Gastrocnemius medialis (tissue), 4 donors: ENCODE measurements at regions not wholly inside any gene's neighbourhood (a gene's known extent, or its start where the extent isn't known, plus 50 kb on each side); places are given as distances from the start of the nearest gene placed in this dataset.

Experiments used
- ATAC-seq, 2 donors: fragments of 150-250 bp; one replicate each; pipeline ENCODE4 v1.9.1; 2016
- DNase-seq, 2 donors: peaks; one replicate each; pipeline ENCODE4 v3.0.0-alpha.2; 2019
- H3K27ac ChIP-seq, 4 donors: fragments of 200-600 bp; sonication (generic); 1 replicate in 1 of 4; 2 replicates in 3 of 4; pipeline ENCODE4 v1.5.1; 2016 to 2018; ENCODE audit warnings: mild to moderate bottlenecking in 2 of 4, moderate library complexity in 1 of 4
- H3K27me3 ChIP-seq, 3 donors: fragments of 200-600 bp; sonication (generic) in 2 of 3; 1 replicate in 1 of 3; 2 replicates in 2 of 3; pipeline versions ENCODE4 v1.5.1 to v1.6.0; 2016 to 2019; ENCODE audit warnings: mild to moderate bottlenecking in 1 of 3, moderate library complexity in 1 of 3
- H3K36me3 ChIP-seq, 2 donors: fragments of 200-600 bp; sonication (generic) in 1 of 2; one replicate each; pipeline ENCODE4 v1.5.1; 2017 to 2018
- H3K4me1 ChIP-seq, 2 donors: fragments of 200-600 bp; sonication (generic) in 1 of 2; one replicate each; pipeline ENCODE4 v1.5.1; 2016 to 2017; ENCODE audit warnings: mild to moderate bottlenecking in 2 of 2
- H3K4me3 ChIP-seq, 4 donors: fragments of 200-600 bp; sonication (generic) in 3 of 4; 1 replicate in 1 of 4; 2 replicates in 3 of 4; pipeline ENCODE4 v1.5.1; 2016 to 2019; ENCODE audit warnings: mild to moderate bottlenecking in 2 of 4
- H3K9me3 ChIP-seq, 3 donors: fragments of 200-600 bp; sonication (generic) in 2 of 3; 1 replicate in 1 of 3; 2 replicates in 2 of 3; pipeline ENCODE4 v1.5.1; 2016 to 2019
- POLR2A ChIP-seq, 2 donors: fragments of 450-650 bp; IDR thresholded peaks; one replicate each; pipeline ENCODE4 v1.6.1; 2017; ENCODE audit warnings: antibody characterized with exemption in 2 of 2, mild to moderate bottlenecking in 2 of 2, moderate library complexity in 2 of 2
- in situ Hi-C, 4 donors: fragments of 200-750 bp; cut with MboI; loops; one replicate each; pipeline versions ENCODE4 v1.15.0 to v1.8.0; 2017; ENCODE audit warnings: low sequenced_read_pairs in 4 of 4
- intact Hi-C: fragments of 100-400 bp; cut with DNase I; formaldehyde crosslinking; loops from one replicate; pipeline ENCODE4 v1.15.1; 2023; ENCODE audit warnings: low total_unique reads
- TF ChIP-seq, protein P1 (sequence below), 5 experiments: fragments of 450-650 bp in 3 of 5; fragments of 200-600 bp in 2 of 5; sonication (generic) in 2 of 5; IDR thresholded peaks in 4 of 5; conservative IDR thresholded peaks in 1 of 5; 1 replicate in 4 of 5; 2 replicates in 1 of 5; pipeline ENCODE4 v1.5.1; 2016 to 2019; ENCODE audit warnings: antibody characterized with exemption in 5 of 5, mild to moderate bottlenecking in 3 of 5, moderate library complexity in 3 of 5

- in situ Hi-C loops (no loop called here), intact Hi-C loops (no loop called here)
- TF ChIP-seq, protein P1, sequence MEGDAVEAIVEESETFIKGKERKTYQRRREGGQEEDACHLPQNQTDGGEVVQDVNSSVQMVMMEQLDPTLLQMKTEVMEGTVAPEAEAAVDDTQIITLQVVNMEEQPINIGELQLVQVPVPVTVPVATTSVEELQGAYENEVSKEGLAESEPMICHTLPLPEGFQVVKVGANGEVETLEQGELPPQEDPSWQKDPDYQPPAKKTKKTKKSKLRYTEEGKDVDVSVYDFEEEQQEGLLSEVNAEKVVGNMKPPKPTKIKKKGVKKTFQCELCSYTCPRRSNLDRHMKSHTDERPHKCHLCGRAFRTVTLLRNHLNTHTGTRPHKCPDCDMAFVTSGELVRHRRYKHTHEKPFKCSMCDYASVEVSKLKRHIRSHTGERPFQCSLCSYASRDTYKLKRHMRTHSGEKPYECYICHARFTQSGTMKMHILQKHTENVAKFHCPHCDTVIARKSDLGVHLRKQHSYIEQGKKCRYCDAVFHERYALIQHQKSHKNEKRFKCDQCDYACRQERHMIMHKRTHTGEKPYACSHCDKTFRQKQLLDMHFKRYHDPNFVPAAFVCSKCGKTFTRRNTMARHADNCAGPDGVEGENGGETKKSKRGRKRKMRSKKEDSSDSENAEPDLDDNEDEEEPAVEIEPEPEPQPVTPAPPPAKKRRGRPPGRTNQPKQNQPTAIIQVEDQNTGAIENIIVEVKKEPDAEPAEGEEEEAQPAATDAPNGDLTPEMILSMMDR (IDR thresholded peaks at IDR 0.05 in 4 of 5, conservative IDR thresholded peaks at IDR 0.05 in 1 of 5): no peak
- TF ChIP-seq POLR2A (IDR thresholded peaks at IDR 0.05): no peak
- no peak overlapping the region for H3K27ac ChIP-seq
- H3K27me3 ChIP-seq: no peaks in the 10 kb centered on the region
- H3K36me3 ChIP-seq: no peaks in the 10 kb centered on the region
- no peak overlapping the region for H3K4me3 ChIP-seq
- no peak for DNase-seq
- H3K9me3 ChIP-seq: no peaks in the 10 kb centered on the region
- no peak for ATAC-seq
- no peaks in the 10 kb centered on the region for H3K4me1 ChIP-seq
Observed at GRCh38 chr5:146947181-146947941, 68.8 kb upstream of the PPP2R2B start.

DNA sequence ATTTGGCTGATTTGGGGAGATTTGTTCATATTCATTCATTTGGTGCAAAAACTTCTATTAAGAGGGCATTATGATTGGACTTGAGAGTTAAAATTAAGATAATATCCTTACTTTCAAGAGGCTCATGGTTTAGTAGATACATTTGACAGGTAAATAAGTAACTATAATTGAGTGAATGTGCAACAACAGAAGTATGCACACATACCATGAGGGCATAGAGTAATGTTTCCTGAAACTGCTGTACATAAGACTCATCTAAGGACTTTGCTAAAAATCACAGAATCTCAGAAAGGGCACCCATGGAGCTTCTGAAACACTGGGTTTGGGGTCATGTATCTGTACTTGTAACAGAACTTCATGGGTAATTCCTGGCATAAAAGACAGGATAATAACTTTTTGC lies 70.1 kb upstream of the PPP2R2B start:
- DNase-seq (no peak), ATAC-seq (no peak)
- intact Hi-C loops (no loop called here), in situ Hi-C loops (no loop called here)
- no peaks in the 10 kb centered on the region for H3K27me3 ChIP-seq
- H3K9me3 ChIP-seq: no peaks in the 10 kb centered on the region
- H3K4me3 ChIP-seq: no peak overlapping the region
- H3K27ac ChIP-seq: no peak overlapping the region
- TF ChIP-seq, protein P1 (IDR thresholded peaks at IDR 0.05 in 4 of 5, conservative IDR thresholded peaks at IDR 0.05 in 1 of 5): no peak
- no peak for TF ChIP-seq POLR2A (IDR thresholded peaks at IDR 0.05)
- H3K4me1 ChIP-seq: no peaks in the 10 kb centered on the region
- no peaks in the 10 kb centered on the region for H3K36me3 ChIP-seq

DNA sequence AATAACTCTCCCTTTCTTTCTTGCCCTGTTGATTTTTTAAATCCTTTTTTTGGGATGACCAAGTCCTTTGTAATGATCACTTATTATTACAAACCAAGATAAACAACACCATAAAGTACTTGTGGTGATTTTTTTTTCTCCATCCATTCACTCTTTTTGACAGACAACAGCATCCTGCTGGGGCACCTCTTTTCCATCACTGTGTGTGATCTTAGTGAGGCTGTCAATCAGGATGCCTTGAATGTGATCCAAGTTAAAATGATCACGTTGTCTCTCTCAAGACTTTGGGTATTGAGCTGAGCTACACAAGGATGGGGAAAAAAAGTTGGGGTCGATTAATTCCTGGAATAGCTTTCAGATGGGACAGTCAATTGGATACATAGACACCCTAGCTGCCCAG lies 73.6 kb upstream of the PPP2R2B start:
- Histone ChIP-seq H3K4me1 (no peaks in the 10 kb centered on the region), H3K36me3 (no peaks in the 10 kb centered on the region), H3K27ac (no peak overlapping the region), H3K4me3 (no peak overlapping the region), H3K27me3 (no peaks in the 10 kb centered on the region), H3K9me3 (no peaks in the 10 kb centered on the region)
- ATAC-seq (no peak), DNase-seq (no peak)
- intact Hi-C loops: no loop called here
- in situ Hi-C loops: loop anchor here in 1 of 4 donors (25.0 kb wide), 1 partner anchor 290 kb away; no protein-coding TSS in a partner anchor
- TF ChIP-seq POLR2A (IDR thresholded peaks at IDR 0.05): no peak
- TF ChIP-seq, protein P1 (IDR thresholded peaks at IDR 0.05 in 4 of 5, conservative IDR thresholded peaks at IDR 0.05 in 1 of 5): no peak

GRCh38 chr5:146956217-146956616 lies 77.7 kb upstream of the PPP2R2B start:
- in situ Hi-C loops: loop anchor here in 1 of 4 donors (25.0 kb wide), 1 partner anchor 294 kb away; no protein-coding TSS in a partner anchor

More at GRCh38 chr5:146956217-146956616, 77.7 kb upstream of the PPP2R2B start:
- ATAC-seq: no peak
- intact Hi-C loops: no loop called here
- no peaks in the 10 kb centered on the region for H3K27me3 ChIP-seq
- DNase-seq: no peak
- H3K36me3 ChIP-seq: no peaks in the 10 kb centered on the region
- no peak overlapping the region for H3K4me3 ChIP-seq
- no peak overlapping the region for H3K27ac ChIP-seq
- H3K9me3 ChIP-seq: no peaks in the 10 kb centered on the region
- TF ChIP-seq, protein P1 (IDR thresholded peaks at IDR 0.05 in 4 of 5, conservative IDR thresholded peaks at IDR 0.05 in 1 of 5): no peak
- TF ChIP-seq POLR2A (IDR thresholded peaks at IDR 0.05): no peak
- no peaks in the 10 kb centered on the region for H3K4me1 ChIP-seq
